Activated naive CD8-positive, alpha-beta T cell (primary cell): ENCODE measurements at regions not wholly inside any gene's neighbourhood (a gene's known extent, or its start where the extent isn't known, plus 50 kb on each side); places are given as distances from the start of the nearest gene placed in this dataset.
"Not testable (repeated sequence)": the region's sequence is repeated elsewhere in the genome, so short reads cannot be mapped to it uniquely, and the experiment has no call there.

Source experiments
- H3K27ac Mint-ChIP-seq: one replicate; pipeline ENCODE4 v1.8.0; 2021; ENCODE audit warnings: mixed read lengths
- H3K27me3 Mint-ChIP-seq: one replicate; pipeline ENCODE4 v1.8.0; 2021; ENCODE audit warnings: mixed read lengths
- H3K36me3 Mint-ChIP-seq: one replicate; pipeline ENCODE4 v1.8.0; 2021; ENCODE audit warnings: mixed read lengths
- H3K4me1 Mint-ChIP-seq: one replicate; pipeline ENCODE4 v1.8.0; 2021; ENCODE audit warnings: low read depth, mixed read lengths
- H3K4me3 Mint-ChIP-seq: one replicate; pipeline ENCODE4 v1.8.0; 2021; ENCODE audit warnings: mild to moderate bottlenecking, mixed read lengths
- H3K9me3 Mint-ChIP-seq: one replicate; pipeline ENCODE4 v1.8.0; 2021; ENCODE audit warnings: low read depth, mixed read lengths

DNA sequence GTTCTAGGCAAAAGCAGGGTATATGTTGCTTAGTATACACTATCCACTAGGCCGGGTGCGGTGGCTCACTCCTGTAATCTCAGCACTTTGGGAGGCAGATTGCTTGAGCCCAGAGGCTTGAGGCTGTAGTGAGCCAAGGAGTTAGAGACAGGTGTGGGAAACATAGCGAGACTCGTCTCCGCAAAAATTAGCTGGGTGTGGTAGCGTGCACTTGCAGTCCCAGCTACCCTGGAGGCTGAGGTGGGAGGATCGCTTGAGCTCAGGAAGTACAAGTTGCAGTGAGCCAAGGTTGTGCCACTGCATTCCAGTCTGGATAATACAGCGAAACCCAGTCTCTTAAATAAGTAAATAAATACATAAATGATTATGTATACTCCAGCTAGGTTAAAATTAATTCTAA, 245.3 kb downstream of the GOLGA6L6 start:
- H3K4me3 Mint-ChIP-seq, result not testable (repeated sequence)

DNA sequence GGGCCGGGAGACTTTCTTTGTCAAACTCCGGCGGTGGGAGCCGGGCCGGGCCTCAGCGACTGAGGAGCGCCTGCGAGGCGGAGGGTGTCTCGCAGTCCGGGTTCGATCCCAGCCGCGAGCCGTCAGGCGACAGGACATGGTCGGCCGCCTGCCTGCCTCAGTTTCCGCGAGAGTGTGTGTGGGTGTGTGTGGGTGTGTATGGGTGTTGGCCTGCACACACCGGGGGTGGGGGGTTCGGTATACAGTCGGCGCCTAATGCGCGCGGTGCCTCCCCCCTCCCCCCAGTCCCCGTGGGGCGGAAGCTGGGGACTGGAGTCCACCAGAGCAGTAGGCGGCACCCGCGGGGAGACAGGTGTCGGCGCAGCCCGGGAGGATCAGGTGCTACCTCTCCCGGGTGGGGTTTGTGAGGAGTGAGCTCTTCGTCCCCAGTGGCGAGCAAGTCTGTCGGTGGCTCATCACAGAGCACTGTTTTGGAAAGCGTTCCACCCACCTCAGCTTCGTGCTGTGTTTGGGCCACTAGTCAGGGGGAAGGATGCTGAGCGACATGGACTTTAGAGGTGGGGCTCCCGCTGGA, 246.3 kb downstream of the GOLGA6L6 start:
- no peaks in the 10 kb centered on the region for H3K4me1 Mint-ChIP-seq
- H3K36me3 Mint-ChIP-seq, result no peaks in the 10 kb centered on the region
- H3K4me3 Mint-ChIP-seq, result no peak overlapping the region
- no peaks in the 10 kb centered on the region for H3K27me3 Mint-ChIP-seq
- no peaks in the 10 kb centered on the region for H3K9me3 Mint-ChIP-seq
- H3K27ac Mint-ChIP-seq, result no peak overlapping the region

More for the DNA sequence above, 245.3 kb downstream of the GOLGA6L6 start:
- H3K36me3 Mint-ChIP-seq, H3K4me1 Mint-ChIP-seq, H3K27ac Mint-ChIP-seq, H3K27me3 Mint-ChIP-seq, H3K9me3 Mint-ChIP-seq: not testable (repeated sequence)

DNA sequence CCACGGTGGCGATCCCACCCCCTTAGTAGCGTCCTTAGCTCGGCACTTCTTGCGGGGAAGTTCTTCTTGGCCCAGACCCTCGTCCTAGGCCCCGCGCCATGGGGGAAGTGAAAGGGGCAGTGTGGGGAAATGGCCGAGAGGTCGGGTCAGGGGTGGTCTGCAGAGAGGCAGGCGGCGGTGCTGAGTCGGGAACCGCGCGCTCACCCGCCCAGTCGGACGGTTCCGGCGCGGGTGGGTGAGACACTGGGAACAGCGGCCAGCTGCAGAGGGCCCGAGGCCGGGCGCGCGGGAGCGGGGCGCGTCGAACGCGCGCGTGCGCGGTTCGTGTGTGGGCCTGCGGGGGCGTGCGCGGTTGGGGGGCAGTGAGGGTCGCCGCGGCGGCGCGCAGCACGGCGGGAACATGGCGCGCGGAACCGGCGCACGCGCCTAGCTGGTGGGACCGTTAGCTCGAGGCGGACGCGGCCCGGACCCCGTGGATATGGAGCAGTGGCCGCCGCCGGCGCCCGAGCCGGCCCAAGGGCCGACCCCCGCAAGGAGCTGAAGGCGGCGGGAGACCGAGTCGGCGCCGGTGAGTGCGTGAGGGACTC, 246.9 kb downstream of the GOLGA6L6 start:
- Mint-ChIP-seq H3K4me3 (no peak overlapping the region), H3K9me3 (no peaks in the 10 kb centered on the region), H3K27me3 (no peaks in the 10 kb centered on the region), H3K36me3 (no peaks in the 10 kb centered on the region), H3K27ac (no peak overlapping the region), H3K4me1 (no peaks in the 10 kb centered on the region)

DNA sequence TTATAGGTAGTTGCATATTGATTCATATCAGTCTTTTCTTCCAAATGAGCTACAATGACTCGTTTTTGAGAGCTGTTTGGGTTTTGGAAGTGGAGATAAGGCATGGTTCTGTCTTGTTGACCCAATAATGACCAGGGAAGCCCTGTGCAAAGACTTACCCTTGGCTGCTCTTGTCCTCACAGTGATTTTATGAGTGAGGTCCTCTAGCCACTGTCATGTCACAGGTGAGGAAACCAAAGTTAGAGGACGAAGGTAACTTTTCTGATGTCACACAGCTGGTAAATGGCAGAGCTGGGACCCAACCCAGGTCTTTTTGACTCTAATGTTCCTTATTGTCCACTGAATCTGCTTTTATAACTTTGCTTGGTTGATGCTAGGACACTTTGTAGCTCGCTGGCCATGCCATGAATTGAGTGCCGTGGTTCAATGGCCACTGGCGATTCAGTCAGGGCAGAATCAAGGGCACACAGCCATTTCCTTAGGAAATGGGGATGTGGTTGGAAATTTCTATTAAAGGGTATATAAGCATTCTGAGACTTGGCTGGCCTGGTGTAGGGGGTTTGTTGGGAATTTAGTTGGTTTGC, 249.1 kb downstream of the GOLGA6L6 start:
- not testable (repeated sequence) for H3K27me3 Mint-ChIP-seq, H3K27ac Mint-ChIP-seq, H3K9me3 Mint-ChIP-seq, H3K36me3 Mint-ChIP-seq, H3K4me3 Mint-ChIP-seq, H3K4me1 Mint-ChIP-seq

DNA sequence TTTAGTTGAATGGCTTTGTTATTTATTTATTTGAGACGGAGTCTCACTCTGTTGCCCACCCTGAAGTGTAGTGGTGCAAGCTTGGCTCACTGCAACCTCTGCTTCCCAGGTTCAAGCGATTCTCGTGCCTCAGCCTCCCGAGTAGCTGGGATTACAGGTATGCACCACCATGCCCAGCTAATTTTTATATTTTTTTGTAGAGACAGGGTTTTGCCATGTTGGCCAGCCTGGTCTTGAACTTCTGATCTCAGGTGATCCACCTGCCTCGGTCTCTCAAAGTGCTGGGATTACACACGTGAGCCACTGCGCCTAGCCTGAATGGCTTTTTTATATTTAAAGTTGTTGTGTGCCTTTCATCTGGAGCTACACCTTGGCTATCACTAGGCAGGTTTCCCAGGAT, 250.0 kb downstream of the GOLGA6L6 start:
- H3K27ac Mint-ChIP-seq, H3K9me3 Mint-ChIP-seq, H3K4me3 Mint-ChIP-seq, H3K36me3 Mint-ChIP-seq, H3K27me3 Mint-ChIP-seq, H3K4me1 Mint-ChIP-seq: not testable (repeated sequence)

DNA sequence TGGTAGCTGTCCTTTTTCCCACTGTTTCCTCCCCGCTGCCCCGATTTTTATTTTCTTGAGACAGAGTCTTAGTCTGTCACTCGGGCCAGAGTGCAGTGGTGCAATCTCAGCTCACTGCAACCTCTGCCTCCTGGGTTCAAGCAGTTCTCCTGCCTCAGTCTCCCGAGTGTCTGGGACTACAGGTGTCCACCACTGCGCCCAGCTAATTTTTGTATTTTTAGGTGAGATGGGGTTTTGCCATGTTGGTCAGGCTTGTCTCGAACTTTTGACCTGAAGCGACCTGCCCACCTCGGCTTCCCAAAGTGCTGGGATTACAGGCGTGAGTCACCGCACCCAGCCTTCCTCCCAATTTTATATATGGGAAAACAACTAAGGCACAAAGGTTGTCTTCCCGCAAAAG, 251.0 kb downstream of the GOLGA6L6 start:
- H3K9me3 Mint-ChIP-seq, H3K27me3 Mint-ChIP-seq, H3K27ac Mint-ChIP-seq, H3K4me1 Mint-ChIP-seq, H3K36me3 Mint-ChIP-seq, H3K4me3 Mint-ChIP-seq: not testable (repeated sequence)

DNA sequence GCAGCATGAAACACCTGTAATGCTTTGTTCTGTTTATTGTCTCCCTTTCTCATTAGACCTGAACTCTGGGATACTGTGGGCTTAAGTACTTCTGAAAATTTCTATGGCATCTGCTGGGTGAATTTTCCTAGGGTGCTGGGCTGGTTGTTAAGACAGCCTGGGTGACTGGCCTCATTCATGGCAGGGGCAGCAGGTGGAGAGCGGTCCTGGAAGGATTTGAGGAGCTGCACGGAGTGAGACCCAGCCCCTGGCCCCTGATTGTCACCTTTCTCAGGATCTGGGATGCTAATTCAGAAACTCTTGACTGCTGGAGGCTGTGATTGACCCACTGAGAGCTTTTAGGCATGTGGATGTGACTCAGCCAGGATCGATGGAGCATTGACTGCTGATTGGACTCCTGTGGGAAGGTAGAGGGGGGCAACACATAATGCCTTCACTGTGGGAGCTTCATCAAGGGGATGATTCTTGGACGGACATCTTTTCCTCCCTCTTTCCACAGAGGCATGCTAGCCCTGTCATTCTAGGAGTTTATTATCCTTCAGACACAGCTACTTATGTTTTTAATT, 252.0 kb downstream of the GOLGA6L6 start:
- H3K27ac Mint-ChIP-seq, H3K4me1 Mint-ChIP-seq, H3K27me3 Mint-ChIP-seq, H3K4me3 Mint-ChIP-seq, H3K9me3 Mint-ChIP-seq, H3K36me3 Mint-ChIP-seq: not testable (repeated sequence)

DNA sequence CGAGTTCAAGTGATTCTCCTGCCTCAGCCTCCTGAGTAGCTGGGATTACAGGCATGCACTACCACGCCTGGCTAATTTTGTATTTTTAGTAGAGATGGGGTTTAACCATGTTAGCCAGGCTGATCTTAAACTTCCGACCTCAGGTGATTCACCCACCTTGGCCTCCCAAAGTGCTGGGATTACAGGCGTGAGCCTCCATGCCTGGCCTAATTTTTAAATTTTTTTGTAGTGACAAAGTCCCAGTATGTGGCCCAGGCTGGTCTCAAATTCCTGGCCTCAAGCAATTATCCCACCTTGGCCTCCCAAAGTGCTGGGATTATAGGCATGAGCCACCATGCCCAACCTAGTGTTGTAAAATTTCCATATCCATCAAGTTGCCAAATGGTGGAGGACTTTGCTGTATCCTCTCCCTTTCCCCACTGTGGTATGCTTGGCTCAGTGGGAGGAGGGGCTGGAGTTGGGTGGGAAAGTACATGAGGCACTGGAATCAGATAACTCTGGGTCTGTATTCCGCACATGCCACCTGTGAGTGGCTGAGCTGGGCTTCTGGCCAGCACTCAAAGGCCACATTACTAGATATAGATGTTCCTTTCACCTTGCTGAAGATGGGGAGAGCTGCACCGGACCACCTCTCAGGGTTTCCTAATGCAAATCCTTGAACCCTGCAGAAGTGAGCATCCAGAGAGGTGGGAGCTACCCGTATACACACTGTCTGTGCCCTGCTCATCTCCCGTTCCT, 252.6 kb downstream of the GOLGA6L6 start:
- H3K9me3 Mint-ChIP-seq, H3K27me3 Mint-ChIP-seq, H3K4me1 Mint-ChIP-seq, H3K4me3 Mint-ChIP-seq, H3K36me3 Mint-ChIP-seq, H3K27ac Mint-ChIP-seq: not testable (repeated sequence)

DNA sequence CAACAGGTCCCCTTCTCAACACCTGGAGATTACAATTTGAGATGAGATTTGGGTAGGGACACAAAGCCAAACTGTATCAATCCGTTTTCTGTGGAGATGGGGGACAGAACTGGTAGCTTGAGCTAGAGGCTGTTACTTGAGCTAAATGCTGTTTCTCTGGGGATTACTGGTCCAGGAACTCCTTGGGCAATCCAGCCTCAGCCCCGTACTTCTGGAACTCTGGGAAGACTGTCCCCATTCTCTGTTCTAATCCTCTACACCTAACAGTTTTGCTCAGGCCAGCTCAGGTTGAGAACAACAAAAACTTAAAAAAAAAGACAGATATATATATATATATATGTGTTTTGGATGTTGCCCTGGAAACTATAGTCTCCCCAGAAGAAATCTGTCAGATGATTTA, 255.0 kb downstream of the GOLGA6L6 start:
- not testable (repeated sequence) for H3K36me3 Mint-ChIP-seq, H3K27ac Mint-ChIP-seq, H3K4me3 Mint-ChIP-seq, H3K27me3 Mint-ChIP-seq, H3K9me3 Mint-ChIP-seq, H3K4me1 Mint-ChIP-seq

DNA sequence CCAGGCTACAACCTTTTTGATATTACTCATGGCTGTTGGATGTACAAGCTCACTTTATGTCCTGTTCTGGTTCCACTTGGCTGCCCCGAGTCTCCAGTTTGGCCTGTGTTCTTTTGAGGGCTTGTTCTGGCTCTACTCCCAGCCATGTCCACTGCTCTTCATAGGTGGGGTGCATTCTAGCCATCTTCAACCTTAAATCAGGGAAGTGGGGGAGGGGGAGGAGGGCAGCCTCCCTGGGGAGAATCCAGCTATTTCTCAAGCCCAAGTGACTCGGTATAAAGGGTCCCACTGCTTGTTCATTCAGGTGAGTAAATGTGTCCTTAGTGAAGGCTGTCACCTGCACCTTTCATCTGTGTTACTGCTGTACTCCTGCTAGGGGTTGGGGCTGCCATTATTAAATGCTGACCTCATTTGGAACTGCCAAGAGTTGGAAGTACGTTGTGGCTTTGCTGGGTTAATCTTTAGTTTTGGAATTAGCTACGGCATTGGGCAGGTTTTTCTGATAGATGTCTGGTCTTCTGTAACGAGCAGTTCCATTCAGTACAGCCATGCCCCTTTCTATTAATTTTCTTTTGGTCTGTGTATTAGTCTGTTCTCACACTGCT, 255.8 kb downstream of the GOLGA6L6 start:
- H3K36me3 Mint-ChIP-seq, result not testable (repeated sequence)

DNA sequence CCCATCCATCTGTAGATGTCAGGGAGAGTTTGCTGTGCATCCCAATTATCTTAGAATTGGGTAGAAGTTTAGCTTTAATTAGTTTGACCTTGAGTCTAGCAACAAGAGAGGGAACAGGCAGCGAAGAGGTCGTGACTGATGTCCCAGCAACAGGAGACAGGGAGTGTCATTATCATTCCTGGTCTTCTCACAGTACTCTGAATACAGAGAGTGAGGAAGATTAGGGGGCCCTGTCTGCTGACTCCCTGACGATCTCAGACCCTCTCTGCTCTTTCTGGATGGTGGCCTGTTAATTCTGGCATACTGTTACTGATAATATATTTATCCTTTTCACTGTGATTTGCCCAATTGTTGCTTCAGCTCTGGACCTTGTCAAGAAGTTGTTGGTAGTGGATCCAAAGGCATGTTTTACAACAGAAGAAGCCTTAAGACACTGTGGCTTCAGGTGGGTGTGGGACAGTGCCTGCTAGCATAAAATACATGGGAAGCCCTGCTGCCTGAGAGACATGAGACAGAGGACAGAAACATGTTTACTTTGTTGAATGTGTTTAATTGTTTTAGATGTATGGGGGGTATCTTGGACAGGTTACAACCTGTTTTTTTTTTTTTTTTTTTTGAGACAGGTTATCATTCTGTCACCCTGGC, 256.6 kb downstream of the GOLGA6L6 start:
- not testable (repeated sequence) for H3K9me3 Mint-ChIP-seq, H3K27me3 Mint-ChIP-seq, H3K36me3 Mint-ChIP-seq, H3K4me1 Mint-ChIP-seq, H3K4me3 Mint-ChIP-seq, H3K27ac Mint-ChIP-seq

More for the DNA sequence above, 255.8 kb downstream of the GOLGA6L6 start:
- not testable (repeated sequence) for H3K9me3 Mint-ChIP-seq, H3K27ac Mint-ChIP-seq, H3K4me1 Mint-ChIP-seq, H3K4me3 Mint-ChIP-seq, H3K27me3 Mint-ChIP-seq

DNA sequence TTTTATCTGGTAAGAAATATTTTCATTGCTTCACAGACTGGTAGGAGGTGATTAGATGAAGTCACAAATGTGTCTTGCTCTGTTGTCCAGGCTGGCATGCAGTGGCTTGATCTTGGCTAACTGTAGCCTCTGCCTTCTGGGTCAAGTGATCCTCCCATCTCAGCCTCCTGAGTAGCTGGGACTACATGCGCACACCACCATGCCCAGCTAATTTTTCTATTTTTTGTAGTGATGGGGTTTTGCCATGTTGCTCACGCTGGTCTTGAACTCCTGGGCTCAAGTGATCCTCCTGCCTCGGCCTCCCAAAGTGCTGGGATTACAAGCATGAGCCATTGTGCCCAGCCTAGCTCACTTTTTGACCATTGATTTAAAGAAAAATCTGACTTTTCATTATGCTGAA, 257.9 kb downstream of the GOLGA6L6 start:
- not testable (repeated sequence) for H3K4me3 Mint-ChIP-seq, H3K36me3 Mint-ChIP-seq, H3K9me3 Mint-ChIP-seq, H3K4me1 Mint-ChIP-seq, H3K27ac Mint-ChIP-seq, H3K27me3 Mint-ChIP-seq

DNA sequence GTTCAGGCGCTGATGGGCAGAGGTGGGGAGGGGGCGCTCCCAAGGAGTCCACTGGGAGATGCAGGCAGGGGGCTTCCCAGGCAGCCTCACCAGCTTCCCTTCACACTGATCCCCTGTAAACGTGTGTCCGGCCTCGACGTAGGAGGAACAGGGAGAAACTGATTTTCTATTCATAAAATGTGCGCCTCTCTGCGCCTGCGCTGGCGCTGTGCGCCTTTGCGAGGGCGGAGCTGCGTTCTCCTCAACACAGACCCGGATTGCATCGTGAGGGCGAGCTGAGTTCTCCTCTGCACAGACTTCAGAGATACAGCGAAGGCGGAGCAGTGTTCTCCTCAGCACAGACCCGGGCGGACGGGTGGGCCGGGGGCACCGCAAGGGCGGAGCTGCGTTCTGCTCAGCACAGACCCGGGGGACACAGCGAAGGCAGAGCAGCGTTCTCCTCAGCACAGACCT, 259.1 kb downstream of the GOLGA6L6 start:
- H3K27me3 Mint-ChIP-seq, H3K4me3 Mint-ChIP-seq, H3K4me1 Mint-ChIP-seq, H3K27ac Mint-ChIP-seq, H3K9me3 Mint-ChIP-seq, H3K36me3 Mint-ChIP-seq: not testable (repeated sequence)

DNA sequence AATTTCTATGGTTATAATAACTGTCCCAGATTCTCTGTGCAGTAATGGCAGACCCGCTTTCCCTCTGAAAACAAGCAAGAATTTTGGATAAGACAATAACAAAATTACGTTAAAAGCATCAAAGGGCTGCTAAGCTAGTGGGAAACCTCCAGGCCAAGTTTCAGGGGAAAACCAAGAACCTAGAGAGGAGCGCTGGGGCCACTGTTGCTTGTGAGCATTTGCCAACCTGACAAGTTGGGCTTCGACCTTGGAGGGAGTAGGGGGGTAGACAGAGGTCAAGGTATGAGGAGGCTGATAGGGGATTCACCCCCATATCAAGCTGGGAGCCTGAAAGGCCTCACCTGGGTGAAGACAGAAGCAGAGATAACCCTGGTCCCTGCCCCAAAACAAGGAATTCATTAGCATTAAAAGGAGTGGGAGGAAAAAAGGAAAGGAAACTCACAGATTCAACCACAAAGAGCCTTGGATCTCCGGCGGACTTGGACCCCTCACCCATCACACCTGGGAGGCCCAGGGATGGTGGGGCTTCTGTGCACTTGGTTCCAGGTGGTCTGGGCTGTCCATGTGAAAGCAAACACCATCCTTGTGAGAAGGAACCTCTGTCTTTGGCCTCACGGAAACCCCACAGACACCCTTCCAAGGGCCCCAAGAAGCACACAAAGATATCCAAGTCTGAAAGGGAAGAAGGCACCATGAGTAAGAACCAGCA, 259.9 kb downstream of the GOLGA6L6 start:
- H3K4me1 Mint-ChIP-seq, H3K36me3 Mint-ChIP-seq, H3K27me3 Mint-ChIP-seq, H3K27ac Mint-ChIP-seq, H3K4me3 Mint-ChIP-seq, H3K9me3 Mint-ChIP-seq: not testable (repeated sequence)
